GM12873 (cell line): ENCODE measurements at regions not wholly inside any gene's neighbourhood (a gene's known extent, or its start where the extent isn't known, plus 50 kb on each side); places are given as distances from the start of the nearest gene placed in this dataset.

Experiments used
- CTCF ChIP-seq: IDR thresholded peaks from 2 replicates; pipeline ENCODE4 v1.5.1; 2012; ENCODE audit warnings: low read depth, mild to moderate bottlenecking, moderate library complexity, low read length, control low read depth; ENCODE audit not compliant: insufficient read depth; ENCODE audit errors: missing control alignments

GRCh38 chr12:38445040-38445439, 128.5 kb downstream of the ALG10B start:
- TF ChIP-seq CTCF, result no peak

- TF ChIP-seq CTCF, result no peak
Measured at GRCh38 chr12:38448991-38449390, 132.4 kb downstream of the ALG10B start.

- TF ChIP-seq CTCF, result no peak
Measured at GRCh38 chr12:38456537-38457120, 140.1 kb downstream of the ALG10B start.

- no peak for TF ChIP-seq CTCF
Measured at GRCh38 chr12:38465020-38465419, 148.4 kb downstream of the ALG10B start.

GRCh38 chr12:38469715-38470114, 153.1 kb downstream of the ALG10B start:
- no peak for TF ChIP-seq CTCF

- TF ChIP-seq CTCF, result no peak
Measured at GRCh38 chr12:38477340-38478090, 160.9 kb downstream of the ALG10B start.

GRCh38 chr12:38480594-38480993, 164.0 kb downstream of the ALG10B start:
- no peak for TF ChIP-seq CTCF
